ENCODE measurements at regions not wholly inside any gene's neighbourhood (a gene's known extent, or its start where the extent isn't known, plus 50 kb on each side); places are given as distances from the start of the nearest gene placed in this dataset.

DNA sequence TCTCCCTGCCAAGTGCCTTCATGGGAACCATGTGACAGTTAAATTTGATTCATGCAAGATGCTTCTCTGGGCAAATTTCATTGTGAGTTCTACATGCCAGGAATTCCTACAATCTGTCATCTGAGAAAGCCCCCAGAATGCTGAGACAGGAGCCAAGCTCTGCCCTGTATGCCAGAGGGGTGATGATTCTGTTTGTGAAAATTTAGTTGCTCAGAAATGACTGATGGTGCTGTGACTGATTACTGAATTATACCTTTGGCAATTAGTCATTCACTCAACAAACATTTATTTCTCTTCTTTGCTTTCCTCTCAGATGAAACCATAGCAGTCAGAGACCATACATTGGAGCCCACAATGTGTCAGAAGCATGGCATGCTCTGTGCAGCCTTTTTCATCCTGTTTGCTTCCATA, 69.0 kb upstream of the ZBED5 start:
- H3K9ac ChIP-seq = no peak overlapping the region
- no peak for TF ChIP-seq Cebpa-rat (IDR thresholded peaks at IDR 0.05)
- no peaks in the 10 kb centered on the region for H3K36me3 ChIP-seq
- no peak overlapping the region for H3K4me3 ChIP-seq
- peaks cover 0 to 12% (median 6%) of the 10 kb centered on the region in 10 experiments; a peak in 9 of 20 replicates for H3K4me1 ChIP-seq
- no peak overlapping the region for H3K27ac ChIP-seq
- peaks cover 23 to 38% (median 36%) of the 10 kb centered on the region in 11 experiments for H3K27me3 ChIP-seq
- H3K4me2 ChIP-seq = no peak overlapping the region
- H3K9me3 ChIP-seq (replicated peaks in 1 of 11) = no peaks in the 10 kb centered on the region
- peaks cover 0 to 11% (median 0%) of the 10 kb centered on the region in 11 experiments; a peak in 5 of 22 replicates for H4K20me1 ChIP-seq

GRCh38 chr11:10925149-10925926, 67.5 kb upstream of the ZBED5 start:
- Histone ChIP-seq H3K4me1 (peaks cover 0 to 7% (median under 1%) of the 10 kb centered on the region in 10 experiments; a peak in 8 of 20 replicates), H3K27me3 (peaks cover 17 to 24% (median 22%) of the 10 kb centered on the region in 11 experiments), H3K9ac (no peak overlapping the region), H3K9me3 (replicated peaks in 1 of 11) (no peaks in the 10 kb centered on the region), H3K4me3 (no peak overlapping the region), H3K27ac (no peak overlapping the region), H3K36me3 (no peaks in the 10 kb centered on the region), H3K4me2 (no peak overlapping the region), H4K20me1 (no peaks in the 10 kb centered on the region)
- no peak for TF ChIP-seq Cebpa-rat (IDR thresholded peaks at IDR 0.05)

DNA sequence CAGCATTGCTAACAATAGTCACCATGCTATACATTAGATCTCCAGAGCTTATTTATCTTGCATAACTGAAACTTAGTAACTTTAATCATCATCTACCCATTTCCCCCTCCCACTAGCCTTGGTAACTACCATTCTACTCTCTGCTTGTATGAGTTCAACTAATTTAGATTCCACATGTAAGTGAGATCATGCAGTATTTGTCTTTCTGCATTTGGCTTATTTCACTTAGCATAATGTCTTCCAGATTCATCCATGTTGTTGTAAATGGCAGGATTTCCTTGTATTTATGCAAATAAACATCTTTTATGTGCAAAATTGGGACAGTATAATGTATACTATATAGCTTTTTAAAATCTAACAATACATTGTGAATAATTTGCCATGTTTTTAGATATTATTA, 66.0 kb upstream of the ZBED5 start:
- no peak for TF ChIP-seq Cebpa-rat (IDR thresholded peaks at IDR 0.05)
- H4K20me1 ChIP-seq = no peaks in the 10 kb centered on the region
- H3K27me3 ChIP-seq = peaks cover 2 to 9% (median 7%) of the 10 kb centered on the region in 11 experiments; a peak in 18 of 22 replicates
- H3K4me1 ChIP-seq = peaks cover 0 to 19% (median 0%) of the 10 kb centered on the region in 10 experiments; a peak in 5 of 20 replicates
- no peaks in the 10 kb centered on the region for H3K36me3 ChIP-seq
- H3K4me3 ChIP-seq = no peak overlapping the region
- H3K9me3 ChIP-seq (replicated peaks in 1 of 11) = peaks cover 0 to 9% (median under 1%) of the 10 kb centered on the region in 11 experiments; a peak in 11 of 22 replicates
- H3K4me2 ChIP-seq = no peak overlapping the region
- no peak overlapping the region for H3K9ac ChIP-seq
- H3K27ac ChIP-seq = no peak overlapping the region

DNA sequence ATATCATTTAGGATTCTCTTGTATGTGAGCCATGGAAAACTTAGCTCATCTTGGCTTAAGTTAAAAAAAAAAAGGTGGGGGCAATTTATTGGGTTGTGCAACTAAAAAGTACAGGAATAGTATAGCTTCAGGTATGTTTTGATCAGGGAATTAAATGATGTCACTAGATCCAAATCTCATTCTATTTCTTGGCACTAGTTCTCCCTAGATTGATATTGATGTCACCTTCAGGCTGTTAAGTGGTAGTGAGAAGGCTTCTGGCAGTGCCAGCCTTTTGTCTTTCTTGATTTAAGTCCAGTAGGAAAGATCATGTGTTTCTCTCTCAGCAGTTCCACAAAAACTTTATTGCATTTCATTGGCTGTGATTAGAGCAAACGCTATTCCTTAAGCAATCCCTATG, 65.0 kb upstream of the ZBED5 start:
- Histone ChIP-seq H3K9me3 (replicated peaks in 1 of 11) (peaks cover 2 to 18% (median 10%) of the 10 kb centered on the region in 11 experiments; a peak in 21 of 22 replicates), H3K27me3 (no peaks in the 10 kb centered on the region), H3K36me3 (0 out of 22 replicates have a peak, but pooled peaks cover 0 to under 1% (median 0%) of the 10 kb centered on the region in 11 experiments), H4K20me1 (no peaks in the 10 kb centered on the region), H3K27ac (no peak overlapping the region), H3K4me2 (no peak overlapping the region), H3K4me1 (peaks cover 0 to 29% (median 3%) of the 10 kb centered on the region in 10 experiments; a peak in 7 of 20 replicates), H3K9ac (no peak overlapping the region), H3K4me3 (no peak overlapping the region)
- no peak for TF ChIP-seq Cebpa-rat (IDR thresholded peaks at IDR 0.05)

DNA sequence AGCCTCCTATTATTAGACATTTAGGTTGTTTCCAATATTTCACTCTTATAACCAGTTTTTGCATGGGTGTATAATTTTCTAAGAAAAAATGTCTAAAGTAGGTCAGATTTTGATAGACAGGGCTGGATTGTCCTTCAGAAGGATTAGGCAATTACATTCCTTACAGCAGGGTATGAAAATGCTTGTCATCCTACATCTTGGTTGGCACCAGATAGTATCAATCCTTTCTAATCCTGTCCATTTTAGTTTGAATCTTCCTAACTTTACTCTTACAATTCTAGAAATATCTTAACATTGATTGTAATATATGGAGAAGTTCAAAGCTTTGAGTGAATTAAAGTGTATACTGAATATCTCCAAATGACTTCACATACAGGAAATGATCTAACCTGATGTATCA, 63.0 kb upstream of the ZBED5 start:
- H3K9me3 ChIP-seq (replicated peaks in 1 of 11) = peaks cover 15 to 37% (median 22%) of the 10 kb centered on the region in 11 experiments
- H3K27ac ChIP-seq = no peak overlapping the region
- H3K4me2 ChIP-seq = no peak overlapping the region; a peak in 2 of 22 replicates
- H3K36me3 ChIP-seq = peaks cover 0 to 6% (median 0%) of the 10 kb centered on the region in 11 experiments; a peak in 1 of 22 replicates
- H4K20me1 ChIP-seq = no peaks in the 10 kb centered on the region
- no peak for TF ChIP-seq Cebpa-rat (IDR thresholded peaks at IDR 0.05)
- H3K27me3 ChIP-seq = no peaks in the 10 kb centered on the region
- no peak overlapping the region for H3K9ac ChIP-seq
- peaks cover 0 to 46% (median 3%) of the 10 kb centered on the region in 10 experiments; a peak in 8 of 20 replicates for H3K4me1 ChIP-seq
- no peak overlapping the region for H3K4me3 ChIP-seq

DNA sequence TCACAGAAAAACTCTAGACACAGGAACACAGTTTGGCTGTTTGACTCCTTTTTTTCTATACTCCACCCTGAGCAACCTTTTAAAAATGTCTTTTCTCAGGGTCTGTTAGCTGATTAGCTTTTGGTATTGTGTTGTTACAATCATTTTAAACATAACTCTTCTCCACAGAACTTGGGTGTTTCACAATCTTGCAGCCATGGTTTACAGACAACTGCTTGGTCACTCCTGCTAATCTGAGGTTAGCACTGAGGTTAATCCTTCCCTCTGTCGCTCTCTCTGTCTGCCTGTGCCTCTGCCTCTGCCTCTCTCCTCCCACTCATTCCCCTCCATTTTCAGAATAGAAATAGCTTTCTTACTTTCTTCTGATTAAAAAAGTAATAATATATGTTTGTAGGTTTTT, 62.4 kb upstream of the ZBED5 start:
- H3K27me3 ChIP-seq = no peaks in the 10 kb centered on the region
- no peak for TF ChIP-seq Cebpa-rat (IDR thresholded peaks at IDR 0.05)
- peak overlapping the region in 2 of 11 experiments; percentile 4 to 25; a peak in 1 of 22 replicates for H3K27ac ChIP-seq
- H3K9me3 ChIP-seq (replicated peaks in 1 of 11) = peaks cover 15 to 37% (median 22%) of the 10 kb centered on the region in 11 experiments
- H3K4me3 ChIP-seq = no peak overlapping the region
- peak overlapping the region in 3 of 11 experiments; percentile 29 to 60 (median 52); a peak in 5 of 22 replicates for H3K4me2 ChIP-seq
- H4K20me1 ChIP-seq = no peaks in the 10 kb centered on the region
- H3K9ac ChIP-seq = no peak overlapping the region
- H3K36me3 ChIP-seq = peaks cover 0 to 6% (median 0%) of the 10 kb centered on the region in 11 experiments; a peak in 1 of 22 replicates
- H3K4me1 ChIP-seq = peaks cover 0 to 46% (median 3%) of the 10 kb centered on the region in 10 experiments; a peak in 8 of 20 replicates

- peaks cover 0 to 6% (median 0%) of the 10 kb centered on the region in 11 experiments; a peak in 1 of 22 replicates for H3K36me3 ChIP-seq
- no peaks in the 10 kb centered on the region for H3K27me3 ChIP-seq
- H3K4me2 ChIP-seq = peak overlapping the region in 3 of 11 experiments; percentile 12 to 59 (median 29); a peak in 2 of 22 replicates
- no peak overlapping the region for H3K9ac ChIP-seq
- no peak overlapping the region for H3K4me3 ChIP-seq
- no peak; a peak in 1 of 22 replicates for TF ChIP-seq Cebpa-rat (IDR thresholded peaks at IDR 0.05)
- H3K4me1 ChIP-seq = peaks cover 0 to 61% (median 3%) of the 10 kb centered on the region in 10 experiments; a peak in 8 of 20 replicates
- H3K9me3 ChIP-seq (replicated peaks in 1 of 11) = peaks cover 15 to 37% (median 22%) of the 10 kb centered on the region in 11 experiments
- H4K20me1 ChIP-seq = no peaks in the 10 kb centered on the region
- H3K27ac ChIP-seq = peak overlapping the region in 4 of 11 experiments; percentile 24 to 66 (median 56); a peak in 7 of 22 replicates
These were observed 60.8 kb upstream of the ZBED5 start for GRCh38 chr11:10918698-10919097.

- no peak overlapping the region for H3K9ac ChIP-seq
- H3K27me3 ChIP-seq = no peaks in the 10 kb centered on the region
- peaks cover 15 to 37% (median 22%) of the 10 kb centered on the region in 11 experiments for H3K9me3 ChIP-seq (replicated peaks in 1 of 11)
- peaks cover 0 to 6% (median 0%) of the 10 kb centered on the region in 11 experiments; a peak in 1 of 22 replicates for H3K36me3 ChIP-seq
- H4K20me1 ChIP-seq = no peaks in the 10 kb centered on the region
- peaks cover 0 to 65% (median 3%) of the 10 kb centered on the region in 10 experiments; a peak in 8 of 20 replicates for H3K4me1 ChIP-seq
- no peak for TF ChIP-seq Cebpa-rat (IDR thresholded peaks at IDR 0.05)
- no peak overlapping the region for H3K4me3 ChIP-seq
- peak overlapping the region in 3 of 11 experiments; percentile 12 to 59 (median 34); a peak in 5 of 22 replicates for H3K4me2 ChIP-seq
- peak overlapping the region in 4 of 11 experiments; percentile 24 to 66 (median 56); a peak in 8 of 22 replicates for H3K27ac ChIP-seq
These were observed 60.4 kb upstream of the ZBED5 start for GRCh38 chr11:10918275-10918674.

- peak overlapping the region in 3 of 11 experiments; percentile 54 to 66 (median 57); a peak in 6 of 22 replicates for H3K27ac ChIP-seq
- no peak for TF ChIP-seq Cebpa-rat (IDR thresholded peaks at IDR 0.05)
- H3K9me3 ChIP-seq (replicated peaks in 1 of 11) = peaks cover 15 to 37% (median 22%) of the 10 kb centered on the region in 11 experiments
- no peak overlapping the region for H3K4me3 ChIP-seq
- no peak overlapping the region for H3K9ac ChIP-seq
- peak overlapping the region in 3 of 11 experiments; percentile 12 to 59 (median 34); a peak in 4 of 22 replicates for H3K4me2 ChIP-seq
- no peaks in the 10 kb centered on the region for H4K20me1 ChIP-seq
- no peaks in the 10 kb centered on the region for H3K27me3 ChIP-seq
- H3K4me1 ChIP-seq = peaks cover 0 to 70% (median 3%) of the 10 kb centered on the region in 10 experiments; a peak in 8 of 20 replicates
- peaks cover 0 to 6% (median 0%) of the 10 kb centered on the region in 11 experiments; a peak in 1 of 22 replicates for H3K36me3 ChIP-seq
These were observed 59.9 kb upstream of the ZBED5 start for GRCh38 chr11:10917802-10918201.
